ENCODE measurements at regions not wholly inside any gene's neighbourhood (a gene's known extent, or its start where the extent isn't known, plus 50 kb on each side); places are given as distances from the start of the nearest gene placed in this dataset.

GRCh38 chr11:90699791-90700400 is 477.0 kb upstream of the CHORDC1 start:
- TF ChIP-seq CTCF (IDR thresholded peaks at IDR 0.05) (no peak), POLR2A (IDR thresholded peaks at IDR 0.05) (no peak)
